Heart right ventricle (tissue), 16 donors: ENCODE measurements at regions not wholly inside any gene's neighbourhood (a gene's known extent, or its start where the extent isn't known, plus 50 kb on each side); places are given as distances from the start of the nearest gene placed in this dataset.

Experiments used
- ATAC-seq, 8 donors: fragments of 200-7000 bp; cut with Tn5 transposase; one replicate each; pipeline ENCODE4 v1.9.1; 2020; ENCODE audit warnings: mild to moderate bottlenecking in 8 of 8, moderate library complexity in 8 of 8, moderate number of reproducible peaks in 1 of 8
- DNase-seq, 2 donors: peaks; one replicate each; pipeline ENCODE4 v3.0.0-alpha.2; 2020
- H3K27ac ChIP-seq, 10 donors: fragments of 200-600 bp; sonication (generic) in 2 of 10; one replicate each; pipeline versions ENCODE4 v1.5.0 to v1.8.0; 2020 to 2022; ENCODE audit warnings: mild to moderate bottlenecking in 3 of 10
- H3K27me3 ChIP-seq, 7 donors: fragments of 200-600 bp; one replicate each; pipeline ENCODE4 v1.8.0; 2021 to 2022; ENCODE audit warnings: mild to moderate bottlenecking in 2 of 7
- H3K36me3 ChIP-seq, 9 donors: fragments of 200-600 bp; sonication (generic) in 1 of 9; one replicate each; pipeline versions ENCODE4 v1.5.0 to v1.8.0; 2020 to 2022; ENCODE audit warnings: mild to moderate bottlenecking in 2 of 9
- H3K4me1 ChIP-seq, 9 donors: fragments of 200-600 bp; sonication (generic) in 1 of 9; one replicate each; pipeline versions ENCODE4 v1.5.0 to v1.8.0; 2020 to 2022; ENCODE audit warnings: mild to moderate bottlenecking in 4 of 9
- H3K4me3 ChIP-seq, 10 donors: fragments of 200-600 bp; sonication (generic) in 2 of 10; one replicate each; pipeline versions ENCODE4 v1.5.0 to v1.8.0; 2020 to 2022; ENCODE audit warnings: mild to moderate bottlenecking in 7 of 10, moderate library complexity in 2 of 10
- H3K9me3 ChIP-seq, 11 donors: fragments of 200-600 bp in 10 of 11; sonication (generic) in 2 of 11; one replicate each; pipeline versions ENCODE4 v1.5.0 to v1.8.0; 2013 to 2022; ENCODE audit warnings: mild to moderate bottlenecking in 2 of 11, control low read depth in 1 of 11, moderate library complexity in 1 of 11
- WGBS, 2 donors: extraction: QIAGEN DNeasy Blood & Tissue Kit; methylation state at CpG; one replicate each; pipeline ENCODE4 v1.1.7; 2013; ENCODE audit warnings: inconsistent platforms in 1 of 2; 5-methylcytosine and 5-hydroxymethylcytosine counted together
- intact Hi-C, 10 donors: fragments of 100-400 bp; cut with DNase I; formaldehyde crosslinking; loops; one replicate each; pipeline versions ENCODE4 v1.11.1 to v1.14.2; 2022
- TF ChIP-seq, protein P1 (sequence below), 9 donors: fragments of 200-600 bp; sonication (generic) in 2 of 9; IDR thresholded peaks; one replicate each; pipeline versions ENCODE4 v1.5.0 to v1.8.0; 2021 to 2022; ENCODE audit warnings: antibody characterized with exemption in 9 of 9, mild to moderate bottlenecking in 5 of 9, moderate library complexity in 1 of 9
- donor health status: Arrhythmogenic right ventricular cardiomyopathy.
- donor health status: ischemic (EF 13 %, LVEDD 7.1; RV severe dilation, severe dysfunction).
- donor health status: healthy with polysubstance abuse.
- donor health status: DM: no; HTN: yes; CAD: no.
- donor health status: DM: no; HTN: no; CAD: no.
- donor health status: ischemic (EF 25% LVEDD 6.9; RV normal size, moderate dysfunction).
- donor health status: ischemic (EF 25% LVEDD 5.7; RV mildly dilated, moderate dysfunction).
- donor health status: healthy.
- donor health status: DM: yes; HTN: yes; CAD: no.
- donor health status: Ischemic cardiomyopathy.
- donor health status: ischemic (EF 35%, LVEDD 5.7; RV mildly dilated, moderate dysfunction).
- donor health status: nonischemic (EF 11% LVEDD 7.7; RV severe dilation, severe dysfunction).
- donor health status: DM: yes; HTN: yes; CAD: no.
- donor health status: PGD.
- donor health status: ischemic (EF 29% LVEDD 5.4; RV normal size, mild dysfunction).
- donor health status: nonischemic (EF 23%, LVEDD 6.1; RV moderate dilation, normal function).

DNA sequence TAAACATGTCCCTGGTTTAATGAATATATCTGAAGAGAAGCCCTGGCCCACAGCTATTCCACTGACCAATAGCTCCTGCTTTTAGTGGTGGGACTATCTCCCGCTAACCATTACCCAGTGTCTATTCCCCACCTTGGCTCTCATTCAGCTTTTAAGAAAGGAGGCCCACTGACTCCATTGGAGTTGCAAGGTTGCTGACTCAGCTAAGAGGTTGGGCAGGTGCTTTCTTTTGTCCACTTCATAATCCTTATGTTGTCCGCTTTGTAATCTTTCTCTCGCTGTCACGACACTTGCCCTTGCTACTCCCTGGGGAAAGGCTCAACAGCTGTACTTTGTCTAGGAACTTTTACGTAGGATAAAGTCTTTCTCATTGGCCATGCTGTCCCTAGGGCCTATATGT lies 453.4 kb upstream of the CCDC196 start:
- intact Hi-C loops = no loop called here
- TF ChIP-seq, protein P1, sequence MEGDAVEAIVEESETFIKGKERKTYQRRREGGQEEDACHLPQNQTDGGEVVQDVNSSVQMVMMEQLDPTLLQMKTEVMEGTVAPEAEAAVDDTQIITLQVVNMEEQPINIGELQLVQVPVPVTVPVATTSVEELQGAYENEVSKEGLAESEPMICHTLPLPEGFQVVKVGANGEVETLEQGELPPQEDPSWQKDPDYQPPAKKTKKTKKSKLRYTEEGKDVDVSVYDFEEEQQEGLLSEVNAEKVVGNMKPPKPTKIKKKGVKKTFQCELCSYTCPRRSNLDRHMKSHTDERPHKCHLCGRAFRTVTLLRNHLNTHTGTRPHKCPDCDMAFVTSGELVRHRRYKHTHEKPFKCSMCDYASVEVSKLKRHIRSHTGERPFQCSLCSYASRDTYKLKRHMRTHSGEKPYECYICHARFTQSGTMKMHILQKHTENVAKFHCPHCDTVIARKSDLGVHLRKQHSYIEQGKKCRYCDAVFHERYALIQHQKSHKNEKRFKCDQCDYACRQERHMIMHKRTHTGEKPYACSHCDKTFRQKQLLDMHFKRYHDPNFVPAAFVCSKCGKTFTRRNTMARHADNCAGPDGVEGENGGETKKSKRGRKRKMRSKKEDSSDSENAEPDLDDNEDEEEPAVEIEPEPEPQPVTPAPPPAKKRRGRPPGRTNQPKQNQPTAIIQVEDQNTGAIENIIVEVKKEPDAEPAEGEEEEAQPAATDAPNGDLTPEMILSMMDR (IDR thresholded peaks at IDR 0.05) = no peak
- 79 to 80% methylated on average over 5 of the region's 5 CpGs for WGBS, 2 donors
- no peaks in the 10 kb centered on the region for H3K27me3 ChIP-seq
- ATAC-seq (no peak), DNase-seq (no peak)
- H3K4me1 ChIP-seq = peaks cover 0 to 14% (median 0%) of the 10 kb centered on the region in 9 donors
- peaks cover 0 to 29% (median 2%) of the 10 kb centered on the region in 11 donors for H3K9me3 ChIP-seq
- H3K36me3 ChIP-seq = no peaks in the 10 kb centered on the region
- no peak overlapping the region for H3K4me3 ChIP-seq
- H3K27ac ChIP-seq = no peak overlapping the region

DNA sequence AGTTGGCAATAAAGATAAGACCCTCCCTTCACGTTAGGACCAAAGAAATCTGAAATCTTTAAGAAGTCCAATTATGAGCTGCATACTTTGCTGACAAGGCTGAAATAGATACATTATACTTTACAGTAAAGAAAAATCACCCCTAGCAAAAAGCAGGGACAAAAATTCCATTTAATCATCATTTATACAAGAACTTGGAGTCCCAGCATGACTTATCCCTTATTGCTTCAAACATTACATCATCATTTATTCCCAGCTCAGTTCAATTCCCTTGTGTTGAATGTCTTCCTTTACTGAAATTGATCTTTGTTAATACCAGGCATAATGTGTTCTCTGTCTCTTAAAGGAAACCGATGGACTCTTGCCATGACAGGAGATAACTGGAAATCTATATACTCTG lies 449.6 kb upstream of the CCDC196 start:
- no peaks in the 10 kb centered on the region for H3K36me3 ChIP-seq
- no peak overlapping the region for H3K4me3 ChIP-seq
- peaks cover 0 to 21% (median 0%) of the 10 kb centered on the region in 9 donors for H3K4me1 ChIP-seq
- TF ChIP-seq, protein P1 (IDR thresholded peaks at IDR 0.05) = no peak
- intact Hi-C loops = no loop called here
- 66 to 69% methylated on average over 2 of the region's 2 CpGs for WGBS, 2 donors
- DNase-seq (no peak), ATAC-seq (no peak)
- H3K9me3 ChIP-seq = peaks cover 0 to 15% (median 0%) of the 10 kb centered on the region in 11 donors
- no peaks in the 10 kb centered on the region for H3K27me3 ChIP-seq
- H3K27ac ChIP-seq = peak overlapping the region in 1 of 10 donors; percentile 56

DNA sequence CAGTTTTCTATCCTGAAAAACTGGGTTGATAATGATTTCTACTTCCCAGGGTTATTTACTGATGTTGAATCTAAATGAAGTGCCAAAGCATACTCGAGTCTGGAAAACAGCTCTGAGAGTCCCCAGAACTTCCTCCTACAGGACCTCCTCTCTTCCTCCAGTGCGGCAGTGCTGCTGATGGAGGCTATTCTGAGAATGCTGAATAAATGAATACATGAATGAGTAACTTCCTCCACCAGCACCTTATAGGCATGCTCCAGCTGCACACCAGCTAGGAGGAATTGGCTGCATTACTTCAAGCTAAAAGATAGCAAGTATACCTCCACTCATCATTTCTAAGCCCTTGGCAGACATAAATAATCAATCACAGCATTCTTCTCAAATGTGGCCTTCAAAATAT lies 448.8 kb upstream of the CCDC196 start:
- peaks cover 0 to 8% (median 0%) of the 10 kb centered on the region in 11 donors for H3K9me3 ChIP-seq
- TF ChIP-seq, protein P1 (IDR thresholded peaks at IDR 0.05) = no peak
- peak in 5 of 8 donors; percentile 34 to 62 (median 48) for ATAC-seq
- no peak overlapping the region for H3K4me3 ChIP-seq
- no peaks in the 10 kb centered on the region for H3K36me3 ChIP-seq
- peaks cover 0 to 21% (median 0%) of the 10 kb centered on the region in 9 donors for H3K4me1 ChIP-seq
- H3K27me3 ChIP-seq = no peaks in the 10 kb centered on the region
- no peak for DNase-seq
- peak overlapping the region in 1 of 10 donors; percentile 56 for H3K27ac ChIP-seq
- 62 to 78% methylated on average over 2 of the region's 2 CpGs for WGBS, 2 donors
- intact Hi-C loops = no loop called here

DNA sequence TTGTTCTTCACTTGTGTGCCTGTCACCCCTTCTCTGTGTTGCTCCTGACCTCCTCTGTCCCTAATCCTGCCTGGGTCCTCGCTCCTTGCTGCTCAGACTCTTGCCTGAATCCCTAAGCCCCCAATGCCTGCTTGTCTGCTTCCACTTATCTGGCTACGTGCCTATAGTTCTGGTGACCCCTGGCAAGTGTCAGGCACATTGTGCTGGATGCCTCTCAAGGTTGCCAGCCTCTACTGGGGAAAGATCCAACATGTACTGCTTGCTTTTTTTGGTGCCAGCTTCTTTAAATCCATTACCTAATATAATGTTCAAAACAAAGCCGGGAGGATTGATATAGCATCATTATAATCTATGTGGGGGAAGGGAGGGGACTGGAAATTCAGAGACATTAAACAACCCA lies 448.0 kb upstream of the CCDC196 start:
- Histone ChIP-seq H3K36me3 (no peaks in the 10 kb centered on the region), H3K4me3 (no peak overlapping the region), H3K27ac (peak overlapping the region in 4 of 10 donors; percentile 9 to 28 (median 18)), H3K27me3 (no peaks in the 10 kb centered on the region), H3K9me3 (no peaks in the 10 kb centered on the region), H3K4me1 (peaks cover 0 to 21% (median 0%) of the 10 kb centered on the region in 9 donors)
- TF ChIP-seq, protein P1 (IDR thresholded peaks at IDR 0.05) = no peak
- 34 to 49% methylated on average over 3 of the region's 3 CpGs for WGBS, 2 donors
- DNase-seq (no peak), ATAC-seq (peak; percentile 17 to 74 (median 31))
- intact Hi-C loops = no loop called here
